ENCODE measurements at regions not wholly inside any gene's neighbourhood (a gene's known extent, or its start where the extent isn't known, plus 50 kb on each side); places are given as distances from the start of the nearest gene placed in this dataset.

DNA sequence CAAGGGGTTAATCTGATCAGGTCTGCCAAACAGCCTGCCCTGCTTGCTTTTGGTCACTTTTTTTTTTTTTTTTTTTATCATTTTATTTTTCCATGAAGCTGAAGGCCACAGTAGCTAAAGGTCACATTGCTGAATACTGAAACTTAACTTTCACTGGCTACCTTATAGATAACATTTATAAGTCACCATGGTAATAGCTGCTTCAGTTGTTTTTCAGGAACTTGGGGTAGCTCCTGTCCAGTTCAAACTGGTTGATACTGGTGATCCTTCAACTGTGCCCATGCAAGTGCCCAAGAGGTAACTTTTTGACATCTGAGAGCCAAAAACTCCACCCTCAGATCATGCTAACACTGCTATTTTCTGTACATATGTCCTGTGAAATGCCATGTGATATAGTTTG lies 68.3 kb upstream of the RGS7BP start:
- peak; percentile 4 for DNase-seq

DNA sequence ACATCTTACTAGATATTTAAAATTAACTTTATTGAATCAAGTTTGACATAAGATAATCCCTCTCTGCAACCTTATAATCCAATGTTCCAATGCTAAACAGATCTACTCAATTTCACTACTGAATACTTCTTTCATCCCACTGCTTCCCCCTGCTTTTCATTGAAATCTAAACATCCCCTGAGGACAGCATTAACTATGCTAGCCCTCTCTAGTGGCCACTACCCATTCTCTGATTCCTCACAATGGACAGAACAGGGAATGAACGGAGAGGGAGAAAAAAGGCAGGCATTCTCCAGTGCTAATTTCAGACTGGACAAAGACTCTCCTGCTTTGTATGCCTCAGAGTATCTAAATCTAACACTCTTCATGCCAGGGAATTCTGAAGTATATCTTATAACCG lies 54.3 kb upstream of the RGS7BP start:
- no peak for DNase-seq

DNA sequence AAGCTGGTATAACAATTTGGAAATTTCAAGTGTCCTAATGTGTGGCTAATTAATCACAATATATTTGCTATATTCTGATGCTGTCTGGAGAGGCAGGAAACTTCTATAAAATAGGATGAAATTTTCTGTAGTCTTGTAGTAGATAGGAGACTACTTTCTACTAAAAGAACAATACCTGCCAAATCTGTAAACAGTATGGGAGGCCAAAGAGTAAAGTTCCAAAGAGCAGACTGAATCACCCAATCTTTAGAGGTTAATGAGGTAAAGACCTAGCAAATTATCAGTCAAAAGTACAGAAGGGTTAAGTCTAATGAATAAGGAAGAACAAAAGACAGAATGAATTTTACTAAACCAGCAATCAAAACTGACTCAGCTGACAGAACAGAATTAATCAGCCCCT lies 52.4 kb upstream of the RGS7BP start:
- DNase-seq = no peak
